Fibroblast of the conjunctiva (primary cell): ENCODE measurements at regions not wholly inside any gene's neighbourhood (a gene's known extent, or its start where the extent isn't known, plus 50 kb on each side); places are given as distances from the start of the nearest gene placed in this dataset.
"Not testable (repeated sequence)": the region's sequence is repeated elsewhere in the genome, so short reads cannot be mapped to it uniquely, and the experiment has no call there.

Experiments
- DNase-seq: peaks from one replicate; pipeline ENCODE4 v3.0.0-alpha.2; 2010; ENCODE audit warnings: low read depth

DNA sequence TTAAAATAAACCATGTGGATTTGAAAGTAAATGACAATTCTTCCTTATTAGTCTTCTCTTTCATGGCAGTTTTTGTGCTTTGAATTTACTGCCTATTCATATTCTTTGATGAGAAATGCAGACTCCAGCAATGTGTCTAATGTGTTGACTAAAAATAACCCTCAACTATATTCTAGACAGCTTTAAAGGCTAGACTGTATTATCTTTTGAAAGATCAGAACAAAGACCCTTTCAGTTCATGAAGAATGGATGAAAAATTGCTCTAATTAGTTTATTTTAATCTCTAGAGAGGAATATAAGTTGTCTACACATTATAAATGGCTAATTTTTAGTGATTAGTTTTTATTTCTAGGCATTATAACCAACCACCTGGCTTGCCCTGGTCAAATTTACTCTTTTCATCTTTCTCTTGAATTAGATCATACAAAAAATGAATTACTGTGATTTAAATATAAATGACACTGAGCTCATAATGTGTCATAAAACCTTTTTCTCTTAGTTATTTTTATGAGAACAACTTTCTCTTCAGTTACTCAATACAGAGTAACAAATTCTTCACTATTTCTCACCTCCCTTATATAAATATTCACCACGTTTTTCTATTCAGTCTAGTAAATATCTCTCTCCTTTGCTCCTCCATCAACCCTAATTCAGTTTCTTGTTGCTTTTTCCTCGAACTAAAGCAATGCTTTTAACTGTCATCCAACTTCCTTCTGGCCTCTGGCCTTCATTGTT lies 428.5 kb upstream of the TMPRSS15 start:
- DNase-seq, result no peak

DNA sequence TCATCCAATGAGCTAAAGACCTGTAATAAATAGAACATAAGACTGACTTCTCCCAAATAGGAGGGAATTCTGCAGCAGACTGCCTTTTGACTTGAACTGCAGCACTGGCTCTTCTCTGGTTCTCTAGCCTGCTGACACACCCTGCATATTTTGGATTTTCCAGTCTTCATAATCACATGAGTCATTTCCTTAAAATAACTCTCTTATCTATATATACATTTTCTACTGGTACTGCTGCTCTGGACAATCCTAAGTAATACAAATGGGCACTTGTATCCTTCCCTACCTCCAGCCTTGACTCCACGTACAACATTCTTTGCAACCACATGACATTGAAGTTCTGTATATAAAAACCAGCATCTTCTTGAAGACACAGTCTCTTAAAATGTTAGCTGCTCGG lies 429.4 kb upstream of the TMPRSS15 start:
- peak; percentile 2 for DNase-seq

DNA sequence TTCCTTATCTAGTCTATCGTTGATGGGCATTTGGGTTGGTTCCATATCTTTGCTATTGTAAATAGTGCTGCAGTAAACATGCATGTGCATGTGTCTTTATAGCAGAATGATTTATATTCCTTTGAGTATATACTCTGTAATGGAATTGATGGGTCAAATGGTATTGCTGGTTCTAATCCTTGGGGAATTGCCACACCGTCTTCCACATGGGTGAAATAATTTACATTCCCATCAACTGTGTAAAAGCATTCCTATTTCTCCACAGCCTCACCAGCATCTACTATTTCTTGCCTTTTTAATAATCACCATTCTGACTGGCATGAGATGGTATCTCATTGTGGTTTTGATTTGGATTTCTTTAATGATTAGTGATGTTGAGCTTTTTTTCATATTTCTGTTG lies 430.5 kb upstream of the TMPRSS15 start:
- DNase-seq, result not testable (repeated sequence)

DNA sequence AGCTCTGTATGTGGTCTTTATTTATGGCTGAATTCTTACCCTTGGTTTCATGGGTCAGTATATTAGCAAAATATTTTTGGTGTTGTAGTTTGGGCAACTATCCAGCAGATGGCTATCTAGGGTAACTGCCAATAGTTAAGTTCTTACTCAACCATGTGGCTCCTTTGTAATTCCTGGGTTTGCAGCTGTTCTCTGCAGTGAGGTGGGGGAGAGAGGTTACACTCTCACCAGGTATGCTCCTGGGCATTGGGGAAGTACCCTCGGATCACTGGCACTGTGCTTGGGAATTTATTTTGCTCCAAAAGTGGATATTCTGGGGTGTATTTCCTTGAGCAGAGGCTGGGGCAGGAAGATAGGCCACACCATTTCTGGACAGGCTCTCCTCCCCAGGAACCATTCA lies 436.7 kb upstream of the TMPRSS15 start:
- DNase-seq, result no peak

DNA sequence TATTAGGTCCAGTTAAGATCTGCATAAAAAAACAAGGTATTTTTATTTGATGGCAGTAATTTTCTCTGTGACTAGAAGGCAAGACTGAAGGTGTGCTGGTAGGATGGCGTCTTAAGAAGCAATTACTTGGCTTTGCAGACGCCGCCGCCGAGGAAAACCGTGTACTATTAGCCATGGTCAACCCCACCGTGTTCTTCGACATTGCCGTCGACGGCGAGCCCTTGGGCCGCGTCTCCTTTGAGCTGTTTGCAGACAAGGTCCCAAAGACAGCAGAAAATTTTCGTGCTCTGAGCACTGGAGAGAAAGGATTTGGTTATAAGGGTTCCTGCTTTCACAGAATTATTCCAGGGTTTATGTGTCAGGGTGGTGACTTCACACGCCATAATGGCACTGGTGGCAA lies 454.0 kb upstream of the TMPRSS15 start:
- not testable (repeated sequence) for DNase-seq

DNA sequence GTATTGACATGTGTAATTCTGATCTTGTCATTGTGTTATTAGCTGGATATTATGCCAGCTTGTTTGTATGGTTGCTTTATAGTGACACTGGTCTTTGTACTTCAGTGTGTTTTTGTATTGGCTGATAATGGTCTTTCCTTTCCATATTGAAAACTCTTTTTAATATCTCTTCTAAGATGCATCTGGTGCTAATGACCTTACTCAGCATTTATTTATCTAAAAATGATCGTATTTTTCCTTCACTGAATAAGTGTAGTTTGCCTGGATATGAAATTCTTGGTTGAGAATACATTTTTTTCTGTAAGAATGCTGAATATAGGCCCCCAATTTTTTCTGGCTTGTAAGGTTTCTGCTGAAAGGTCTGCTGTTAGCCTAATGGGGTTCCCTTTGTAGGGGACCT lies 465.5 kb upstream of the TMPRSS15 start:
- DNase-seq, result no peak

DNA sequence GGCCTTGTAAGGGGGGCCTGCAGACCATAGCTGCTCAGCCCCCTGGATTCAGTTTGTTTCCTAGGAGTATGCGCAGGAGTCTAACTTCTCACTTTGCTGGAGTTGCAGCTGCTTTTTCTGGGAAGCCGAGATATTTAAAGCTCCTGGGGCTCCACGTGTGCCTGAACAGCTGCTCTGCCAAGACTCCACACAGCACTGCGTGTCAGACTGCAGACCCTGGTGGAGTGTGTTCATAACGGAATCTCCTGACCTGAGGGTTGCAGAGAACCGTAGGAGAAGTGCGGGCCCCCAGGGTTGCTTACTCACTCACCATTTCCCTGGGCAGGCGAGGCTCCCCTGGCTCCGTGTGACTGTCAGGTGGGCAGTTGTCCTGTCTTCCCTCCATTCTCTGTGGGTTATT lies 474.3 kb upstream of the TMPRSS15 start:
- DNase-seq, result no peak

DNA sequence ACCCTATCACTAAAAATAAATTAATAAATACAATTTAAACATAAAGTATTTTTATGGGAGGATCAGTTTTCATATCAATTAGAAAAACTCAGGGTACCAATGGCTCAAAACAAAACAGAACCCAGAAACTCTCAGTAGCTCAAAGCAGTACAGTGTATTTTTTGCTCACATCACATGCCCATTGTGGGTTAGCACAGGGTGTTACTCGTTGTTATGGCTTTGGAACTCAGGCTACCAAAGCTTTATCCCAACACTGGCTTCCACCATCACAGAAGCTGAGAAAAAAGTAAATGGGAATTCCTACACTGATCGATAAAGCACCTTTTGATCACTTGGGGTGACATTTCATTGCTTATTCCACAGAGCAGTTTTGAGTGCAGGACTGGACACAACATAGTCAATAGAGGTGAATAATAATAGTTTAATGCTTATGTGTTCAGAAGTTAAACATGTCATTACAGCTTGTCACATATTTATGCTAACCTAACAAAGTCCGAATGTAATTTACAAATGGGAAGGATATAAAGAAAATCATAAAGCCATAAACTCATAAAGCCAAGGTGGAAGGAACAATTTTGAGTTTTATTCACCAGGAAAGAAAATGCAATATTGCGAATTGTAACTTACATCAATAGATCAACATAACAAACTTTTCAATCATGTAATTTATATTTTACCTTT lies 484.5 kb upstream of the TMPRSS15 start:
- no peak for DNase-seq

DNA sequence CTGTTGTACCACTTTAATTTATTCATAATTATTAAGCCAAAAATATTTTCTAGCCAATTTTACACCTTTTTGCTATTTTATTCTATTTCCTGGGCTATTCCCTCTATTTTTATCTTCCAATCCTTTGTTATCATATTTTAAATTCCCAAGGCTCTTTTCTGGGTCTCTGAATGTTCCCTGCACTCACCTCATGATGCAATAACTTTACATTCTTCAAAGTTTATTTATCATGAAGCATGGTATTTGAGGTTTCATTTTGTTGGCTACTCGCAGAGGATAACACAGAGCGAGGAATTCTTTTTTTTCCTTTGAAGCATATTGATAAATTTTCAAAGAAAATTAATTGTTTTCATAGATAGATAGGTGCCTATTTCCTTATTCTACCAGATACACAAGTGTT lies 489.8 kb upstream of the TMPRSS15 start:
- DNase-seq, result no peak

DNA sequence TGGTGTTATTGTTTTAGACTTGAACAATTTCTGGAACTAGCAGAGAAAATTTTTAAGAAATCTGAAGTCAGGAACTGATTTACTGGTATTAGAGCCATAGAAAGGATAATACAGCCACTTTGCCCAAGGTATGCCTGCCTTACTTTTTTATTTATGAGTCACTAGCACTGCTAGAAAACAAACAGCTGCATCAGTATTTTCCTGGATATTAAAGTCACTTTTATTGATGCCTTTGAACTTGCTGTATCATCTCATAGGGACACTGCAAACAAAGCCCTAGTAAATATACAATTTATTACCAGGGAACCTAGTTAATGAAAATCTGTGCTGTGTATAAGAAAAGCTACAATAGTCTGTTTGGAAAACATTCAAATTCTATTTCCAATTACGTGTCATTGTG lies 490.8 kb upstream of the TMPRSS15 start:
- DNase-seq, result no peak

DNA sequence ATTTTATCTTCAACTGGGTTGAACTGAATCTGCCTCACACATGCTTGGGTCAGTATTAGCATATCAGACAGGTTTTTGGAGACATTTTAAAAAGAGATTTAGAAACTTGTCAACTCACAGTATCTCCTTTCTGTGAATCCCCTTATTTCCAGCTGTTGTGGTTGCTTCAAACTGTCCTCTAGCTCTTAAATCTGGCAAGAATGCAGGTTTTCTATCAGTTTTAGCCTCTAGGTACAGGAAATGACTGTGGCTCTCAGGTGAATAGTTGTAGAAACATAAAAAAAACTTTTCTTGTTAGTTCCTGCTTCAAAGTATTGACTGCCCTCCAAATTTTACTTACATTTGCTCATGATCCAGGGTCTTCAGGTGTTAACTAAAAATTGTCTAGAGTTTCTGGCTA lies 495.7 kb upstream of the TMPRSS15 start:
- no peak for DNase-seq

DNA sequence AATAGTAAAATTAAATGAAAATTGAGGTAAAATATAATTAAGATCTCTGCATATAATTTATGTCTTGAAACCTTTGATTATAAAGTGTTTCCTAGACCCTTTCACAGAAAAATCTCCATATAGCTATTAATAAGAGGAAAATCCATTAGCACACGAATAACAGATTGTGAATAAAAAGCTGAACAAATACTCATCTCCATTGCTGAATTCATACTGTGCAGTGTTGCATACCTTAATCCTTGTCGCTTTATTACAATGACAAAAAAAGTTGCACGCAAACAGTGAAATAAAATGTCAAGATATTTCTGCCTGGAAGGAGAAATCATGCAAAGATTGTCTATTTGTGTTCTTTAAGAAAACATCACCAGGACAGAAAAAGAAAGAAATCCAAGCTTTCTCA lies 499.1 kb upstream of the TMPRSS15 start:
- DNase-seq, result no peak

DNA sequence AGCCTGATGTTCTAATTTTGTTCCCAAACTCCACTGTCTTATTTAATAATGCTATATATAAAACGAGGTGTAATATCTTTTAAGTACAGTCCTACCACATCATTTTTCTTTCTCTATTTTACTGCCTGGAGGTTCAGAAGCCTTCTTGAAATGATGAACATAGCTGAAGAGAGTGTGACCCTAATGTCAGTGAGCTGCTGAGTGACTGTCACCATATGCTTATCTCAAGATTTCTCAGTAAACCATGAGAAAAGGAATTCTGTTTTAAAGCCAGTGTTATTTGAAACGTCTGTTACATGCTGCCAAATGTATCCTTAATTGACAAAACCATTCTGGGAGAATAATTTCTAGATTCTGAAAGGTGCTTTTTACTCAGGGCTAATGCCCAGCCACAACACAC lies 503.5 kb upstream of the TMPRSS15 start:
- no peak for DNase-seq

DNA sequence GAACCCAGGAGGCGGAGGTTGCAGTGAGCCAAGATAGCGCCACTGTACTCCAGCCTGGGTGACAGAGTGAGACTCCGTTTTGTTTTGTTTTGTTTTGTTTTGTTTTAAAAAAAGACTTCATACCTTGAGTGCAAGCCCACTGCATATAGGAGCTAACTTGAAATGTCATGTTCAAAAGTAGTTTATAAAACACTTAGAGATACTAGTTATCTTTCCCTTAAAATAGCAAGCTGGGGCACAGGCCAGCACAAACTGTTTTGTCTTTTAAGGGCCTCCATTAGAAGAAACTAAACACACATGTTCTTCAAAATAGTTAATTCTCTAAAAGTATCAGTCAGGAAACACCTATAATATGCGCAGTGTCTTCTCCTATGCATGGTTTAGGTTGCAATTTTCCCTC lies 505.1 kb upstream of the TMPRSS15 start:
- no peak for DNase-seq

DNA sequence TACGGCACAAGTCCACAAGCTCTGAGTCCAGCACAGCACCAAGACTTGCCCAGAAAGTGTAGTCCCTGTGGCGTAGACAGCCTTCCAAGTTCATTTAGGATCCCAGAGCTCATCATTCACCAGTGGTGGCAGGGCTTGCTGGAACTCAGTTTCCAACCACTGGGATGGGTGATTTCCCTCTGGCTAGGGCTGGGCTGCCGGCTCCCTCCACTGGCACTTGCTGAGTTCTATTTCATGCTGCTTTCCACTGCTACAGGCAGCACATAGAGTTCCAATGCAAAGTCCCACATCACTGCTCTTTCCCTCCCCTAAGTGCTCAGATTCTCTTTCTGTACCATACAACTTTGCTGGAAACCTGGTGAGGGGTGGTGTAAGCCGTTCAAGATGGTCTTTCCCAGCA lies 510.3 kb upstream of the TMPRSS15 start:
- no peak for DNase-seq

DNA sequence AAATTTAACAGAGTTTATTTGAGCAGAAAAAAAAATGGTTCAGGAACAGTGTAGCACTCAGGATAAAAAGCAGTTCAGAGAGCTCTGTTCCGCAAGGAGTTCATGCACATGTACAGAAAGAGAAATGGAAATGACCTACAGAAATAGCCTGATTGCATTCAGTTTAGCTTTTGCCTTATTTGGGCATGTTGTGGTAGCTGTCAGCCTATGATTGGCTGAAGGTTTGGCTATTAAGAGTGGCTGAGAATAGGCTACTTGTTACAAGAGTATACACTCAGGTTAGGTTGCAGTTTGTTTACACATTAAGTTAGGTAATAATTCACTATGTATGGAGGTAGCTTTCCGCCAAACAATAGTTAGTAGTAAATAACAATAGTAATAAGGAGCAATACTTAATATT lies 511.0 kb upstream of the TMPRSS15 start:
- no peak for DNase-seq

DNA sequence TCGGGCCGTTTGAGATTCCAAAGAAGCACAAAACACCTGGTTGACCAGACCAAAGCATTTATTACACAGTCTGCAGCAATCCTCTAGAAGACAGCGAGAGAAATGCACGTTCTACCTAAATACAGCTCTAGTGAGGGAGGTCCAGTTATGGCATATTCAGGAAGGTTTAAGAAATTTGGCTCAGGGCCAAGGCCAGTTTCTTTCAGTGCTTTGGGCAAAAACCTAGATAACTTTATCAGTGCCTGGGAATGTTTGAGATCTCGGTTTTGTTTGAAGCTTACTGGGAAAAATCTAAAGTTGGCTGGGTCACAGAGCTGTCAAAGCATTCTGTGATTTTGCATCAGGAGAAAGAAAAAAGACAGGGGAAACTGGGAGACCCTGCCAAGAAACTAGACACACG lies 514.0 kb upstream of the TMPRSS15 start:
- no peak for DNase-seq

DNA sequence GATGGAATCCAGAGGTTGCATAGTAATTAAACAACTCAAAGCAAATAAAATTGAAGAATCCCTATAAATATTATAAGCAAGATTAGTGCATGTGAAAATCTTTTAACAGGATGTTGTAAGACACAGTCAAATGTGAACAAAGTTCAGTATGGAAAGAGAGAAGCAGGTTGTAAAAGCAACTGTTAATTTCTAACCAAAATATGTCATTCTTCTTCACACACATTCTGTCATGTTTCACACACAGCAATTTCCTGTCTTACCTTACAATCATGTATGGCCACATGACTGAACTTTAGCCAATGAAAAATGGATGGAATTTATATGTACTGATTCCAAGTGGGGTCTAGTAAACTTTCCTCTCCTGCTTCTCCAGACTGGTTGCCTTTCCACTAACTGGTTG lies 527.7 kb upstream of the TMPRSS15 start:
- no peak for DNase-seq

DNA sequence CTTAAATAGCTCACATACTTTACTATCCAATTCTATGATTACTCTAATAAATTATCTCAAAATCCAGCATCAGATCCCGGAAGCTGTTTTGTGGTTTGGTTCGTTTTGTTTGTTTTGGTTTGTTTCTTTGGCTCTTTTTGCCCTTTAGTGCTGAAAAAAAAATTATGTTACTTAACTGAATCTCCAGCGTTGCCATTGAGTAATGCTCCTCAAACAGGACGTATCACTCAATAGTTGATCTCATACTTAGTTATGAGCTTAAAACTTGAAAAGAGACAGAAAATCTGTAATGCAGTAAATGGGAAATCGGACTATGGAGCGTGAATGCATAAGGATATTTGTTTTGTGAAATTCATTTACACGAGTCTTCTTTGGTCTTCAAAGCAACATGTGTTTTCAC lies 533.8 kb upstream of the TMPRSS15 start:
- DNase-seq, result no peak

DNA sequence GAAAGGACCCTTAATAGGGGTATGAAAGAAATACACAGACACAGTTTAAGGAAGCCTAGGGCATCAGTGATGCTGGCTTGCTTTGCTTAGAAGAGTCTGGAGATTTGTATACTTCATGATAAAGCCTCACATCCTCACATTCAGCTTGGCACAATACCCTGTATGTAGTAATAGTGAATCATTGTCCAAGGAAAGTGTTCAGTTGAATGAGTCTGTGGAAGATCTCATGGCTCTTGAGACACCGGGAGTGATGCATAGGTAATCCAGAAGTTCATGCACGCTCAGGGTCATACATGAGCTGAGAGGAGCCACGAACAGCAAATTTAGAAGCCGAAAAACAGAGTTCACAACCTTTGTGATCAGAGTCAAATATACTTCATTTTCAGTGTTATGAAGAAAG lies 537.2 kb upstream of the TMPRSS15 start:
- DNase-seq, result no peak

DNA sequence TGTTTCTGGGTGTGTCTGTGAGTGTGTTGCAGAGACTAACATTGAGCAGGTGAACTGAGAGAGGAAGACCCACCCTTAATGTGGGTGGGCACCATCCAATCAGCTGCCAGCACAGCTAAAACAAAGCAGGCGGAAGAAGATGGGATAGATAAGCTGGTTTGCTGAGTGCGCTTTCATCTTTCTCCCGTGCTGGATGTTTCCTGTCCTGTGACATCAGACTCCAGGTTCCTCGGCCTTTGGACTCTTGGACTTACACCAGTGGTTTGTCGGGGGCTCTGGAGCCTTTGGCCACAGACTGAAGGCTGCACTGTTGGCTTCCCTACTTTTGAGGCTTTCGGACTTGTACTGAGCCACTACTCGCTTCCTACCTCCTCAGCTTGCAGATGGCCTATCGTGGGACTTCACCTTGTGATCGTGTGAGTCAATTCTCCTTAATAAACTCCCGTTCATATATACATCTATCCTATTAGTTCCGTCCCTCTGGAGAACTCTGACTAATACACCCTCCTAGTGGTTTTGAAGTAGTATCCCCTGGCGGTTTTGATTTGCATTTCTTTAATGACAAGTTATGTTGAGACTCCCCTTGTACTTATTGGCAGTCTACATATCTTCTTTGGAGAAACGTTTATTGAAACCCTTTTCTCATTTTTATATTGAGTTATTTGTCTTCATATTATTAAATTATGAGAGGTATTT lies 546.6 kb upstream of the TMPRSS15 start:
- no peak for DNase-seq

DNA sequence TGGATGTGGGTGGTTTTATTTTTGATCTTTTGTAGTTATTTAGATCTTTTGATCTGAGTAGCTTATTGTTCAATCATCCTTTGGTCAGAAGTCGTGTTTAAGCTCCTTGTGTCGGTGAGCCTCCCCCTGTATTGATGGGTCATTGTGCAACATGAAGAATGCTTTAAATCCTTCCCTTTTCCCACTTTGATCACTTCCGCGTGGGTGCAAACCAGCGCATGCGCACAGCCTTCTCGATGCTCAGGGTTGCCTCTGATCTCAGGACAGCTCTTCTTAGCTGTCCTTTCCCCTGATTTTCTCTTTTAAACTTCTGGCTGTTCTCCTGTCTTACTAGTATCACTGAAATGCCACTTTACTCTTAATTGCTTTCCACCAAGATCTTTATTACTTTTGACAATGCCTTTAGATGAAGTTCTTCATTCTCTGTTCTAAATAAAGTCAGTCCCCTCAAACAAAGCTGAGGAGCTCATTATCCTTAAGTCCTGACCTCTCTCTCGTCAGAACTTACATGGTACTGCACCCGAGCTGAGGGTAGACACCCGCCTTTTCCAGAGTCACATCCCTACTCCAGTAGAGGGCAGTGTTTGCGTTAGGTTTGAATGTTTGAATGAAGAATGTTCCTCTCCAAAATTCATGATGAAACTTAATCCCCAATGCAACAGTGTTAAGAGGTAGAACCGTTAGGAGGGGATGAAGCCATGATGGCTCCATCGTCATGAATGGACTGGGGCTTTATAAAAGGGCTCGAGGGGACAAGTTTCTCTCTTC lies 547.9 kb upstream of the TMPRSS15 start:
- no peak for DNase-seq

DNA sequence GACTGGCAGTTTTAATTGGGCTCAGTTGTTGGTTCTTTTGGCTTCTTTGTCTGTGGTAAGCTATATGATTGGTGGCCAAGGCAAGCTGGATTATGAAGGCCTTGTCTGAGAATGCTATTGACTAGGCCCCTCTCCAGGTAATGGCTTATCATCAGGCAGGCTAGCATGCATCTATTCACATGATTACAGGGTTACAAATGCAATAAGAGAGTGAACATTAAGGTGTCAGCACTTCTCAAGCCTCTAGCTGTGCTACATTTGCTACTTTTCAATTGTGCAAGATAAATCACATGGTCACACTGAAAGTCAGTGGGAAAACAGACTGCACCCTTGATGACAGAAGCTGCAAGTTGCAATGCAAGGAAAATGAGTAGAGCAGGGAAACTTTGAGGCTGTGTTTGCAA lies 550.9 kb upstream of the TMPRSS15 start:
- DNase-seq, result no peak
